ENCODE measurements at regions not wholly inside any gene's neighbourhood (a gene's known extent, or its start where the extent isn't known, plus 50 kb on each side); places are given as distances from the start of the nearest gene placed in this dataset.
"Not testable (repeated sequence)": the region's sequence is repeated elsewhere in the genome, so short reads cannot be mapped to it uniquely, and the experiment has no call there.

DNA sequence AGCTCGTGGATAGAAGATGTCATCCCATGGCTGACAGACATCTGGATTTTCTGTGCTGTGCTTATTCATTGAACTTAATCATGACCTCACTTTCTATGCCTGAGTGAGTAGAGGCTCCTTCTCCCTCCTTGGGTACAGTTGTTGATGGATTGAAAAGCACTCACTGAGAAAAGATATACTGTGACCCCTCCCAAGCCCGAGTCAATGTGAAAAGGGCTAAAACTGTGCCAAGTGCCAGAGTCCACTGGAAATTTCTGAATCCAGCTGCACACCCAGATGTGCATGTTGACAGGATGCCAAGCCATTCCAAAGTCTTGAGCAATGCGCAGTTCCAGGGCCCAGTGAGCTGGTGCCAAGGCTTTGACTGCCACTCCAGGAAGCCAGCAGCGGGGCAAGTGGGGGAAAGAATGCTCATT, 473.0 kb downstream of the NTRK2 start:
- DNase-seq = no peak

DNA sequence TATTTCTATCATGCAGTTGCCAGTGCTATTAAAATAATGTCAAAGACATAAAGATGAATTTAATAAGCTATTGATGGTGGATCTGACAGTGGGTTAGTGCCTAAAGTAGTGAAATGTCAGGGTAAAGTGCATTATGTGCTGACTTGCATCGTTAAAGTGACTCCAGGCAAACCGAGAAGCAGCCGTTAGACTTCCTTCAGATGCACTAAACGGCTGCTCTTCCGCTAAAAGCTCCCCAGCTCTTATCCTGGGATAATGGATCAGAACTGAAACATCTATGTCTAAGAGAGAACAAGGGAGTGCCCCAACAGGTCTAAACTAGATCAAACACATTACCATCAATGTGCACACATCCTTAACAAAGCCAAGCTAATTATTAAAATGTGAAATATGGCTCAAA, 468.2 kb downstream of the NTRK2 start:
- no peak for DNase-seq

DNA sequence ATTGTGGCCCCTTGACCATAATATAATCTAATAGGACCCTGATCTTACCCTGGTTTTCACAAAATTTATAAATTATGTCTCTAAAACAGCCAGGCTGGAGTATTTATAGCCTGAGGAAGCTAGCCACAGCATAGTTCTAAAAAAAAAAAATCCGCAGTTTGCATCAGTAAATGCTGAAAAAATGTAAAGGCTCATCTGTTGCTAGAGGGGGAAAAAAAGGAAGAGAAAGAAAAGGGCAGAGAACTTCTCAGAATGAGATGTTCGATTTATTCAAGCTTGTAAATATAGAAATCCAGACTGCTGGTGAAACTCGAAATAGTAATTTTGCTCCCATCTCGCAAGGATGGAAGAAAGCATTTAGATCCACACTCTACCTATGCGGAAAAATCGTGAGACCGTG, 467.5 kb downstream of the NTRK2 start:
- DNase-seq = no peak

DNA sequence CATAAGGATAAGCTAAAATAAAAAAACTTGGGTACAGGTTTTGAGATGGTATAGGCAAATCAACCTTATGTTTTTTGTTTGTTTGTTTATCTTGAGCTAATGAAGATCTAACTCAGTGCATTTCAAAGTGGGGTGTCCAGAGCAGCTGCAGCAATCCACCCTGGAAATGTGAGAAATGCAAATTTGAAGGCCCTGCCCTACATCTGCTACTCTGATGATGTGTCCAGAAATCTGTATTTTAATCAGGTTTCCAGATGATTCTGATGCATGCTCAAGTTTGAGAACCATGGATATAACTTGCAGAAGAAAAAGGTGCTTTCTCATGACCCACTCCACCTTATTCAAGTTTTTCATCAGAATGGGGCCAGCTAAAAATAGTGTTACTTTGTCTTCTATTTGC, 467.0 kb downstream of the NTRK2 start:
- no peak for DNase-seq

DNA sequence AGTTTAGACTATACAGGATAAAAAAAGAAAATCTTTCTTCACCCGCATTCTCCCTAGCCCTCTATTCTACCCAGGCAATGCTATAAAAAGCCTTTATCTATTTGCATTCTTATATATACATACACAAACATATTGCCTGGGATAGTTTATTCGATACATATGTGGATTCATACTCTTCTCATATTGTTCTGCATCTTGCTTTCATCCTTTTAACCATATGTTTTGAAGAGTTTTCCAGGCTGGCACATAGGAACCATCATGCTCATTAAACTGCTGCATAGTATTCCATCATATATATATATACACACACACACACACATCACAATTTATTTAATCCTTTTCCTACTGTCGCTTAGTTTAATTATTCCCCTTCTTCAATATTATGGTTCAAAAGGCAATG, 461.2 kb downstream of the NTRK2 start:
- DNase-seq = no peak

DNA sequence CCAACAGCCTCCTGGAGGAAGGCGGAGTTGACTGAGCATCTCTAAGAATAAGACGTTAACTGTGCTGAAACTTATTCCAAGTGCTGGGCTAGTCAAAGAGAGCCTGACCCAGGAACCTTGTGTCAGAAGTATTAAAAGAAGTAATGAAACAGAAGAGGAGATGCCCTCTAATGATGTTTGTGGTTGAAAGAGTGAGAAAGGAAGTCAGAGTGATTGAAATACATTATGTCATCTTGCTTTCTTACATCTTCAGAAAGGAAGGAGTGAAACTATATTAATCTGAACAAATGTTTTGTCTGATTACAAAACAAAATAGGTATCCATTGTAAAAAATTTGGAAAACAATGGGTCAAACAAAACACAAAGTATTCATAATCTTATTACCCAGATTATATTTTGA, 460.7 kb downstream of the NTRK2 start:
- DNase-seq = no peak

DNA sequence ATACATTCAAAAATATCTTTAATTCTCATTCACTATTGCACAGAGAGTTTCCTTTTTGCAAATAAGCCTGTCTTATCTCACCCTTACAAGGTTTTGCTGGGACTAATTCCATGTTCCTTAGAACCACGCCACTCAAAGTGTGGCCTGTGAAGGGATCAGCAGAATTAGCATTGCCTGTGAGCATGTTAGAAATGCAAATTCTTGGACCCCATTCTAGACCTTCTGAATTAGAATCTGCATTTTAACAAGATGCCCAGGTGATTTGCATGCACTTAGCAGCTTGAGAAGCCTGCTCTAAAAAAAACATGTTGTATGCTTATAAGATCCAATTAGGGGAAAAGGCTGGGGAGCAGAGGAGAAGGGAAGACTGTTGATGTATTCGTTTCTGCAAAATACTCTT, 460.0 kb downstream of the NTRK2 start:
- DNase-seq = no peak

DNA sequence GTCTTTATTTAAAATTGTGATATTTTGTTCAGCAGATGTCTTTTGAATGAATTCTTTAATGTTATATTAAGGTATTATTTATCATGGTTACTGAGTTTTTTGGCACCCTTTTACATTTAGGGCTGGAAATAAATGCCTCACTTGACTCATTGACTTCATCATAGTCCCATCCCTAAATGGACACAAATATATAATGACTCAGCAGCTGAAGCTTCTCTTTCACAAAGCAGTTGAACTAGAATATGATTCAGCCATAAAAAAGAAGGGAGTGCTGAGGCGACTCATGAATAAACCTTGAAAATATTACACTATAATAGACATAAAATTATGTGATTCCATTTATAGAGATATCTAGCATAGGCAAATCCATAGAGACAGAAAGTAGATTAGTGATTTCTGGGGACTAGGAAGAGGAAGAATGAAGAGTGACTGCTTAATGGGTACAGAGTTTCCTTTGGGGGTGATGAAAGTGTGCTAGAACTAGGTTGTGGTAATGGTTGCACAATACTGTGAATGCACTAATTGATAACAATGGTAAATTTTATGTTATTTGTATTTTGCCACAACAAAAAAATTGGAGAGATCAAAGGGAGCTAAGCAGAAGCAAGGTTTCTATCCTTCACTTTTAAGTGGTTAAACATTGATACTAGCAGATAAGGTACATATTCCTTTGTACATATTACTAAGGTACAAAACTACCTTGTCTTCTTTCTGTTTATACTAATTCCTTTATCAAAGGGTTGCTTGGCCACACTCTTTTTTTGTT, 449.6 kb downstream of the NTRK2 start:
- DNase-seq = no peak

DNA sequence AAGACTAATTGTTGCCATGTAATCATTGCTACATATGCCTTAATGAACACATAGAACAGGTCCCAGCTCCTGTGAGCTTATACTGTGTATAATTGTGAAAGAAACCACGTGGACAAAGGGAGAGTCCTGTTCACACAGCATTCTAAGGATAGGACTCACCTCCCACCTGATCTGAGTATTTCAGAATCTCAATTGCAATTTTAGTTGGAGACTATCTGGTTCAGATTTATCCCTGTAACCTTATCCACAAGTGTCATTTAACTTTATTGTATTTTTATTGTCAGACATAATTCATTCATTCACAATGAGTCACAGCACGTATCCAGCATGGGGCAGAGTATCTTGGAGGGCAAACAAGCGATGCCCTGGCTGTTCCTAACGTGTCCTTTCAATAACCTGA, 448.3 kb downstream of the NTRK2 start:
- no peak for DNase-seq

DNA sequence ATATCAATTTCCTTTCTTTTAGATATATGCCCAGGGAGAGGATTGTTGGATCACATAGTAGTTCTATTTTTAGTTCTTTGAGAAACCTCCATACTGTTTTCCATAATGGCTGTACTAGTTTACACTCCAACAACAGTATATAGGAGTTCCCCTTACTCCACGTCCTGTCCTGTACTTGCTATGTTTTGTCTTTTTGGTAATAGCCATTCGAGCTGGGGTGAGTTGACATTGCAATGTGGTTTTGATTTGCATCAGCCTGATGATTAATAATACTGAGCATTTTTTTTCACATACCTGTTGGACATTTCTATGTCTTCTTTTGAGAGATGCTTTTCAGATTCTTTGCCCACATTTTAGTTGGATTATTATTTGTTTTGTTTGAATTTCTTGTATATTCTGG, 445.9 kb downstream of the NTRK2 start:
- no peak for DNase-seq

DNA sequence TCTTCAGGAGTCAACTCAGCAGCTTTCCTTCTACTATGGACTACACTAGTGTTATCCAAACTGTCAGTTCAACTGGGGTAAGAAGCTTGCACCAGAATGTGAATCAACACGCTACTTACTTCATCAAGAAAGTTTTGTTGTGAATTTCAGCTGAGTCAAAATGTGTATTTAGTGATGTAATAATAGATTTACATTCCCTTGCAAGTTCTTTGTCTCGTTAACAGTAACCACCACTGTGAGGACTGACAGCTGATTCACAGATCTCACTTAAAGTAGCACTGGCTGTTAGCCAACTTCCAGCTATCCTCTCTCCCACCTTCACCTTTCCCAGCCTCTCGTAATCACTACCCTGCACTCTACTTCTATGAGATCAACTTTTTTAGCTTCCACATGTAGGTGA, 445.3 kb downstream of the NTRK2 start:
- no peak for DNase-seq

DNA sequence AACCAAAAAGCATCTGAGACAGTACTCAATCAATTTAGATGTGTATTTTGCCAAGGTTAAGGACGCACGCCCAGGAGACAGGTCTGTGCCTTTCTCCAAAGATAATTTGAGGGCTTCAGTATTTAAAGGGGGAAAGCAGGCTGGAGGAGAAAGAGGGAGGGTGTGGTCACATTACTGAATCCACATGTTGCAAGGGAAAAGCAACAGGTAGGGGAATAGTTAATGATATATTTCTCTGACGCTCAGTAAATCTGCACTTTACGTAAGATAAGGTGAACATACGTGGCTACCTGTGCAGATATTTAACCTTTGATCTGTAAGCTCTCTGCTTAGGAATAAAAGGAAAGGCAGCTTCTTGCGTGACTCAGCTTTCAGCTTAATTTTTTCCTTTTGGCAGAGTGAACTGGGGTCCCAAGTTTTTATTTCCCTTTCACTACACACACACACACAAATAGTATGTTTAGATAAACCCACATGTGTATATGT, 443.4 kb downstream of the NTRK2 start:
- no peak for DNase-seq

DNA sequence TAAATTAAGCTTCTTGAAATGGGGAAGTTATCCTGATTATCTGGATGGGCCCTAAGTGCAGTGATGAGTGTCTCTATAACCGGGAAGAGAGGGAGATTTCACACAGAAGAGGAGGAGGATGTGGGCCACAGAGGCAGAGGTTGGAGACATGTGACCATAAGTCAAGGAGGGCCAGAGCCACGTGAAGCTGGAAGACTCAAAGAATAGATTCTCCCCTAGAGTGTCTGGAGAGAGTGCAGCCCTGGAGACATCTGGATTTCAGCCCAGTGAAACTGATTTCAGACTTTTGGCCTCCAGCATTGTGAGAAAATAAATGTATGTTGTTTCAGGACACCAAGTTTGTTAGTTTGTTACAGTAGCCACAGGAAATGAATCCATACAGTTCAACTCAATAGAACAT, 442.9 kb downstream of the NTRK2 start:
- no peak for DNase-seq

DNA sequence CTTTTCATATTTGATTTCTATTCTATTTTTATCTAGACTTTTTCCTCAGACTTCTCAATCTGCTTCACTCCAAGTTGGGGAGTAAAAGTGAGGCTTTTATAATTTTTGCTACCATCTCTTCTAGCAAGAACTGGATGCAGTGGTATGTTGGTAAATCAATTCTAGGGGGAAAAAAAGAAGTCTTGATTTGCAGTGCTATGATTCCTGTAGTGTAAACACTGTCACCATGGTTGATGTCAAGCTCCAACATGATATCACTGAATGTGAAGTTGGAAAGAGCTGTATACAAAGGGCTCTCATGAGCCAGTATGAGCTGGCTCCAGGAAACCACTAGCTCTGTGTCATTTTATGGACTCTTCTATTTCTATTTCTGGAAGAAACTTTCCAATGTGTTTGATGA, 439.2 kb downstream of the NTRK2 start:
- DNase-seq = no peak

DNA sequence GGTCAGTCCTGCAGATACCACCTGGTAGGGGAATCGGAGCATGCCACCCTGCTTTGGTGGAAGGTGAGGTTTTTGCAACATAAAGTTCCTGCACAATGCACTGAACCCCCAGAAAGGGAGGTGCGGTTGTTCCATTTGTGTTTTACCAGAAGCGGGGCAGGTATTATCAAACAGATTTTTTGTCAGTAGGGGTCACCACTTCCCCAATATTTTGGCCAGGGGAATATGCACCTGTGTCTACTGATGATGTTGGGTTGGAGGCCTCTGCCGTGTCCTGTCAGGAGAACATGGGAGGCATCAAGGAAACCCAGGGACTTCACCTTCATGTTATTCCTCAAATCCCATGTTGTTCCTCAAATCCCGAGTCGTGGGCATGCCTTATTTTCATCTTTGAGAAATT, 438.7 kb downstream of the NTRK2 start:
- no peak for DNase-seq

DNA sequence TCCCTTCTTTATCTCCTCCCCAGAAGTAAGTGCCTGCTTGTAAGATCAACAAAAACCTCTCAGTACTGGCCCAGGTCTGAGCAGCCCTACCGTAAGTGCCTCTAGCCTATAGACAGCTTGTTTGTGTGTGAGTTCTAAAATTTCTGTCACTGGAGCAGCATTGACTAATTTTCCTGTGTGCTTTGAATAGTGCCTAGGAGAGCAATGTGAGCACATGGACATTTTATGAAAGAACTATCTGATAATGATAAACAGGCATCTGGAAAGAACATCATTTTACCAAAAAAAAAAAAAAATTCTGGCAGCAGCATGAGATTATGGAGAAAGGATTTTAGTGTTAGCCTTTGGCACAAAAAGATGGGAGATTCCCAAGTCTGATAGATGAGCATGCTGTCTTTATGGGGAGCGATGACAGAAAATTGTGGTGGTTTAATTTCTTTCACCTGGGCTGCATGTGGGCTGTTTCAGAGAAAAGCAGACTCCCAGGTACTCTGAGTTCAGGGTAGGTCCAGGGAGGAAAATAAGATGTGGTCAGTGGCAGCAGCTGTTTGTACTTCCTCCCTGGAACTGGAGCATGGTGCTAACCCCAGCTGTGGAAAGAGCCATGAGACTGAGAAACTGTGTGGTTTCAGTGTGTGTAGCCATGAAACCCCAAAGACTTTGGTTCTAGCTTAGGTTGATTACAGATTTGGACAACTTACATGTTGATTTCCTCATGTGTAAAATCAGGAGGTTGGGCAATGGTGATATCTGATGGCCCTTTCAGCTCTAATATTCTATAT, 419.9 kb downstream of the NTRK2 start:
- DNase-seq = no peak

DNA sequence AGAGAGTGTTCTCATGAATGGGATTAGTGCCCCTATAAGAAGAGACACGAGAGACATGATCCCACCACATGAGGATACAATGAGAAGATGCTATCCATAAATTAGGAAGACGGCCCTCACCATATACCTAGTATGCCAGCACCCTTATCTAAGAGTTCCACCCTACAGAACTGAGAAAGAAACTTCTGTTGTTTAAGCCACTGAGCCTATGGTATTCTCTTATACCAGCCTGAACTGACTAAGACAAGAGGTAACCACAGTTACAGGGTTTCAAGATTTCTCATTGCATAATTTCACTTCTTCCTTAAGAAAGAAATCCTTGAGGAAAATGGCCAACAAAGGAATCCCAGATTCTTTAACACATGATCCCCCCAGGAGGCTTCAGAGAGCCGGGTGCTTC, 412.4 kb downstream of the NTRK2 start:
- no peak for DNase-seq

DNA sequence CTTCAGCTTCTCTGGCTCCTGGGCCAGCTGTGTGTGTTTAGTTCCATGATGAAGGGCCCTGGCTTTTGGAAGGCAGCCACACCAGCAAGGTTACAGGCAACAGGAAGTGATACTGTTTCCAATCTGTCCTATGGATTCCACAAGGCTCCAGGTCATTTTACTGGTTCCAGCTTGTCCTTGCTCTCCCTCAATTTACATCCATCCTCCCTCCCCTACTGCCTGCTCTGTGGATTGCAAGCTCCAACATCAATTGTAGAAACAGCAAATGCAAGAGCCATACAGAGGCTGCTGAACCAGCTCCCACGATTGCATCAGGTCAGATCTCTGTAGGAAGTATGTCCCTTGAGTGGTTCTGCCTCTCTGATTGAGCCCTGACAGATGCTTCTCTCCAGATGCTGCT, 409.8 kb downstream of the NTRK2 start:
- DNase-seq = no peak

DNA sequence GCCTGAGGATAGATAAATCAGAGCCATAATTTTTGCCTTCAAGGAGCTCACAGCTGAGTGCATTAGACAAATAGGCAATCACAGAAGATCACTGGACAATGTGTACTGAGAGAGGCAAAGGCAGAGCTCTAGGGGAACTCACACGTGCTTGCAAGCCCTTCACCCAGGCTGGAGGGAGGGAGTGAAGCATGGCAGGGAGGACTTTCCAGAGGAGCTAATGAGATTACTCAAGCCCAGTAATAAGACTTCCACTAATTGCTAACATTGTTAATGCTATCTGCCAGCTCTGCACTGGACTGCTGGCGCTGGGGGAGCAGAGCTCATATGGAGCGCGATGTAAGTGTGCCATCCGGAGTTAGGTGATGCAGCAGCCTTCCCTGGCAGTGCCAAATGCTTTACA, 408.4 kb downstream of the NTRK2 start:
- DNase-seq = no peak

DNA sequence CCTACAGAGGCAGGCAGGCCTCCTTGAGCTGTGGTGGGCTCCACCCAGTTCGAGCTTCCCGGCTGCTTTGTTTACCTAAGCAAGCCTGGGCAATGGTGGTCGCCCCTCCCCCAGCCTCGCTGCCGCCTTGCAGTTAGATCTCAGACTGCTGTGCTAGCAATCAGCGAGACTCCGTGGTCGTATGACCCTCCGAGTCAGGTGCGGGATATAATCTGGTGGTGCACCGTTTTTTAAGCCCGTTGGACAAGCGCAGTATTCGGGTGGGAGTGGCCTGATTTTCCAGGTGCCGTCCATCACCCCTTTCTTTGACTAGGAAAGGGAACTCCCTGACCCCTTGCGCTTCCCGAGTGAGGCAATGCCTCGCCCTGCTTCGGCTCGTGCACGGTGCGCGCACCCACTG, 407.6 kb downstream of the NTRK2 start:
- not testable (repeated sequence) for DNase-seq

Data from CD4-positive, alpha-beta T cell treated with Interleukin-6 for 4 hours (primary cell).